ENCODE measurements at regions not wholly inside any gene's neighbourhood (a gene's known extent, or its start where the extent isn't known, plus 50 kb on each side); places are given as distances from the start of the nearest gene placed in this dataset.
A peak's percentile ranks its signal among the peaks of the same experiment; 100 is the strongest.

DNA sequence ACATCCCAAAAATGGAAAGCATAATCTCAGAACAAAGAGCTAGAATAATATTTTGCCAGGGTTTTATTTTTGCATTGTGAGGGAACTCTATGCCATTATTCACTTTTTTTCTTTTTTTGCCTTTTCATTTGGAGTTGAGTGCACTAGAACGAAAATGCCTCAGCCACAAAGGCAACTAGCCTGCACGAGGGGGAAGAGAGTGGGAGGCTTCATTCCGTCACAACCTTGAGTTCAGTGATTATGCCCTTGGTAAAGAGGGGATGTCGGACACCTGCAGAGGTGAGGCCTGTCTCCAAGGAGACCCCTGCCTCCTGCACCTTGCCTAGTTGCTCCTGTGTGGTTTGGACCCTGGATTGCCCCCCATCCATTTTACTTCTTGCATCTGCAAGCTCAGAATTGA is 232.7 kb downstream of the TEX36 start:
- no peak for DNase-seq (ENCODE audit: low read depth)
- TF ChIP-seq, protein P1, sequence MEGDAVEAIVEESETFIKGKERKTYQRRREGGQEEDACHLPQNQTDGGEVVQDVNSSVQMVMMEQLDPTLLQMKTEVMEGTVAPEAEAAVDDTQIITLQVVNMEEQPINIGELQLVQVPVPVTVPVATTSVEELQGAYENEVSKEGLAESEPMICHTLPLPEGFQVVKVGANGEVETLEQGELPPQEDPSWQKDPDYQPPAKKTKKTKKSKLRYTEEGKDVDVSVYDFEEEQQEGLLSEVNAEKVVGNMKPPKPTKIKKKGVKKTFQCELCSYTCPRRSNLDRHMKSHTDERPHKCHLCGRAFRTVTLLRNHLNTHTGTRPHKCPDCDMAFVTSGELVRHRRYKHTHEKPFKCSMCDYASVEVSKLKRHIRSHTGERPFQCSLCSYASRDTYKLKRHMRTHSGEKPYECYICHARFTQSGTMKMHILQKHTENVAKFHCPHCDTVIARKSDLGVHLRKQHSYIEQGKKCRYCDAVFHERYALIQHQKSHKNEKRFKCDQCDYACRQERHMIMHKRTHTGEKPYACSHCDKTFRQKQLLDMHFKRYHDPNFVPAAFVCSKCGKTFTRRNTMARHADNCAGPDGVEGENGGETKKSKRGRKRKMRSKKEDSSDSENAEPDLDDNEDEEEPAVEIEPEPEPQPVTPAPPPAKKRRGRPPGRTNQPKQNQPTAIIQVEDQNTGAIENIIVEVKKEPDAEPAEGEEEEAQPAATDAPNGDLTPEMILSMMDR (IDR thresholded peaks at IDR 0.05; ENCODE audit: control insufficient read depth, extremely low read depth, insufficient read depth) = no peak
- H3K4me3 ChIP-seq (ENCODE audit: low read depth, low read length) = no peak overlapping the region

GRCh38 chr10:125449571-125449970 is 233.4 kb downstream of the TEX36 start:
- TF ChIP-seq, protein P1 (IDR thresholded peaks at IDR 0.05; ENCODE audit: control insufficient read depth, extremely low read depth, insufficient read depth) = no peak
- H3K4me3 ChIP-seq (ENCODE audit: low read depth, low read length) = no peak overlapping the region
- no peak for DNase-seq (ENCODE audit: low read depth)

- no peak for DNase-seq (ENCODE audit: low read depth)
- TF ChIP-seq, protein P1 (IDR thresholded peaks at IDR 0.05; ENCODE audit: control insufficient read depth, extremely low read depth, insufficient read depth) = 0 out of 2 replicates have a peak, but pooled peaks have one; percentile 28
- no peak overlapping the region for H3K4me3 ChIP-seq (ENCODE audit: low read depth, low read length)
These were observed 234.4 kb downstream of the TEX36 start for GRCh38 chr10:125448596-125448995.

DNA sequence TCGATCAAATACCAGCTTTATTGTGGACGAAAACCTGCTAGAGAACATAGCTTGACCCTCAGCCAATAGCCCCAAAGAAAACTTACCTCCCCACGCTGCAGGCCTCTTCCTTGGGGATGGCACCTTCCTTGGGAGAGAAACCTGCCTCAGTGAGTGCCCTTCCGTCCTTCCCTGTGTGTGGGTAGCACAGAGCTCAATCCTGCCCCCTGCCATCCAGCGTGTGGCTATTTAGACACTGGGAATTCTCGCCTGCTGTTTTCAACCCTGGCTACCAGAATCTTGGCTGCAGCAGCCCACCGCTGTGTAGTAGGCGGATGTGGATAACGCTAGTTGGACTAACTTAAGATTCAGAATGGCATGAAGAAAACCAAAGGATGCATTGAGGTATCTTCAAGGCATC is 238.2 kb downstream of the TEX36 start:
- DNase-seq (ENCODE audit: low read depth) = no peak
- TF ChIP-seq, protein P1 (IDR thresholded peaks at IDR 0.05; ENCODE audit: control insufficient read depth, extremely low read depth, insufficient read depth) = no peak
- H3K4me3 ChIP-seq (ENCODE audit: low read depth, low read length) = no peak overlapping the region

DNA sequence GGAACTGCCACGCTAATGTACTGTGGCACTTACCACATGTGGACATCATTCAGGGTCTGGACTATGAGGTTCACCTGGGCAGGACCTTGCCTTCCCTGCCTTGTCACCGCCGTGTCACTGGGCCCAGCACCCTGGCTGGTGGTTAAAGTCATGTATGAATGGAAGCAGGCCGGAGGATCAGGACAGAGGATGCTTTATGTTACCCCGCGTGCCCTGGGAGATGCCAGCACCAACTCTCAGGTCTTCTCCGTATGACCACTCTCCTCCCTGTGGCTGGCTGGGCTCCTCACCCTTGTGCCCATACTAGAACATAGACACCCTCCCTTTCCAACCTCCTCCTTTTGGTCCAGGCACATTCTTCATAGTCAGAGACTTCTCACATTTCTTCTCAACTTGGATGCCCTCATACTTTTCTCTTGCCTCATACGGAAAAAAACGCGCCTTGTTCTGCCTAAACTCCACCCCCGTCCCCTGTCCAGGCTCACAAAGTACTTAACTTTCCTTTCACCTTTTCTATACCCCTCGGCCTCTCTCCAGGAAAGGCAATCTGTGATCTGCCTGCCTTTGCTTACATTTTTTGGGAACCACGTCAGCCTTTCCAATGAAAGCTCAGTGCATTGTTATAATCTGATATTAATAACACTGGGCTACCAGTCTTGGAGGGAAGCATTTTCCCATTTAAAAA is 240.0 kb downstream of the TEX36 start:
- TF ChIP-seq, protein P1 (IDR thresholded peaks at IDR 0.05; ENCODE audit: control insufficient read depth, extremely low read depth, insufficient read depth) = no peak
- H3K4me3 ChIP-seq (ENCODE audit: low read depth, low read length) = no peak overlapping the region
- DNase-seq (ENCODE audit: low read depth) = no peak

DNA sequence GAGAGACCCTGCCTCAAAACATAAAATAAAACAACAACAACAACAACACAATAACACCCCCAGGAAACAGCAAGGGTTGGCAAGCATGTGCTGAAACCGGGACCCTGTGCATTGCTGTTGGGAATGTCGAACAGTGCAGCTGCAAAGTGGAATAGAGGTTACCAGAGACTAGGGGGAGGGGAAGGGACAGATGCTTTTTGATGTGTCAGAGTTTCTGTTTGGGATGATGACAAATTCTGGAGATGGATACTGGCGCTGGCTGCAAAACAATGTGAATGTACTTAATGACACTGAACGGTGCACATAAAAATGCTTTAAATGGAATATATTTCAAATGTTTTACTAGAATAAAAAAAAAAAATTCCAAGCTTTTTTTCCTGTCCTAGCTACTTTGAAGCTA is 241.8 kb downstream of the TEX36 start:
- no peak overlapping the region for H3K4me3 ChIP-seq (ENCODE audit: low read depth, low read length)
- no peak for DNase-seq (ENCODE audit: low read depth)
- TF ChIP-seq, protein P1 (IDR thresholded peaks at IDR 0.05; ENCODE audit: control insufficient read depth, extremely low read depth, insufficient read depth) = no peak

DNA sequence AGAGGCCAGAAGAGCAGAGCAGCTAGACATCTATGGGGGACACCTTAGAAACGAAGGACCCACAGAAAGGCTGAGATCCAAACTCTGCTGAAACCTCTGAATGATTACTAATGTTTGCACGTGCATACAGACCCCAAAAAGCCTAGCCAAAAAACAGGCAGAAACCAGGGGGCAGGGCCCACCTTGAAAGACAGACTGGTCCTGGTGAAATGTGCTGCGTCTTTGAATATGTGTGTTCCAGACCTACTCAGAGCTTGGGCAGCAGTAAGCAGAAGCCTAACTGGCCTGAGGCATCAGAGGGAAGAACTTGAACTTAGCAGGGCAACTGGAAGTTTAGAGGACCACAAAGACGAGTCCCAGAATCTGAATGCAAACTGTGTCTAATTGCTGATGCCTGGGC is 251.8 kb downstream of the TEX36 start:
- no peak overlapping the region for H3K4me3 ChIP-seq (ENCODE audit: low read depth, low read length)
- no peak for DNase-seq (ENCODE audit: low read depth)
- TF ChIP-seq, protein P1 (IDR thresholded peaks at IDR 0.05; ENCODE audit: control insufficient read depth, extremely low read depth, insufficient read depth) = no peak
